HEK293 (cell line): ENCODE measurements at regions not wholly inside any gene's neighbourhood (a gene's known extent, or its start where the extent isn't known, plus 50 kb on each side); places are given as distances from the start of the nearest gene placed in this dataset.
"Not testable (repeated sequence)": the region's sequence is repeated elsewhere in the genome, so short reads cannot be mapped to it uniquely, and the experiment has no call there.

Experiments
- CTCF ChIA-PET: fragments of 350-600 bp; formaldehyde crosslinking; extraction: SDS; loops from one replicate; lab custom pipeline; 2021; ENCODE audit warnings: antibody characterized with exemption; lab: Yijun Ruan, JAX
- POLR2A ChIA-PET: fragments of 300-600 bp; formaldehyde crosslinking; extraction: SDS; loops from one replicate; lab custom pipeline; 2020; ENCODE audit warnings: antibody characterized with exemption, inconsistent platforms; lab: Yijun Ruan, JAX
- H3K27ac ChIP-seq: fragments of 200-500 bp; sonication (Bioruptor generic); 2 replicates; pipeline ENCODE4 v1.5.1; 2014; ENCODE audit warnings: low read depth, low read length, control low read depth, inconsistent platforms; ENCODE audit errors: extremely low read depth
- H3K36me3 ChIP-seq, 2 experiments: fragments of 200-500 bp in 1 of 2; sonication (Bioruptor generic) in 1 of 2; 1 replicate in 1 of 2; 2 replicates in 1 of 2; pipeline ENCODE4 v1.5.1; 2014 to 2017; ENCODE audit warnings: inconsistent platforms in 2 of 2, low read length in 2 of 2; ENCODE audit not compliant: control insufficient read depth in 2 of 2, insufficient read depth in 1 of 2
- H3K4me1 ChIP-seq: fragments of 200-500 bp; sonication (Bioruptor generic); 2 replicates; pipeline ENCODE4 v1.5.1; 2014; ENCODE audit warnings: mild to moderate bottlenecking, low read length, inconsistent platforms; ENCODE audit not compliant: control insufficient read depth, insufficient read depth
- H3K4me3 ChIP-seq: 2 replicates; pipeline ENCODE4 v1.5.1; 2011; ENCODE audit warnings: low read depth, mild to moderate bottlenecking, control low read depth, low read length, moderate library complexity
- H3K9me3 ChIP-seq: fragments of 200-500 bp; sonication (Bioruptor generic); 2 replicates; pipeline ENCODE4 v1.5.1; 2014; ENCODE audit warnings: low read depth, low read length, inconsistent platforms; ENCODE audit not compliant: control insufficient read depth, insufficient read depth
- CTCF ChIP-seq: fragments of 450-650 bp; formaldehyde crosslinking; IDR thresholded peaks from 2 replicates; pipeline ENCODE4 v1.5.1; 2016; ENCODE audit warnings: missing biosample characterization, missing genetic modification characterization
- TRIM28 ChIP-seq: IDR thresholded peaks from 2 replicates; pipeline ENCODE4 v1.6.1; 2011; ENCODE audit warnings: low read length, control low read depth, borderline replicate concordance
- ZFP3 ChIP-seq: fragments of 450-650 bp; formaldehyde crosslinking; IDR thresholded peaks from 2 replicates; pipeline ENCODE4 v1.5.1; 2016; ENCODE audit warnings: low read depth, missing biosample characterization, missing genetic modification characterization
- ZNF133 ChIP-seq: fragments of 450-650 bp; formaldehyde crosslinking; IDR thresholded peaks from 2 replicates; pipeline ENCODE4 v1.5.1; 2016; ENCODE audit warnings: missing biosample characterization, missing genetic modification characterization
- ZNF211 ChIP-seq: fragments of 450-650 bp; formaldehyde crosslinking; IDR thresholded peaks from 2 replicates; pipeline ENCODE4 v1.5.1; 2016; ENCODE audit warnings: low read depth, missing biosample characterization, missing genetic modification characterization
- ZNF280C ChIP-seq: fragments of 450-650 bp; formaldehyde crosslinking; IDR thresholded peaks from 2 replicates; pipeline ENCODE4 v1.5.1; 2016; ENCODE audit warnings: missing biosample characterization, missing genetic modification characterization
- ZNF302 ChIP-seq: fragments of 450-650 bp; formaldehyde crosslinking; IDR thresholded peaks from 2 replicates; pipeline ENCODE4 v1.5.1; 2016; ENCODE audit warnings: missing biosample characterization, missing genetic modification characterization, low read depth
- ZNF366 ChIP-seq: fragments of 450-650 bp; formaldehyde crosslinking; conservative IDR thresholded peaks from 2 replicates; pipeline ENCODE4 v1.5.1; 2016; ENCODE audit warnings: missing biosample characterization, missing genetic modification characterization
- ZNF501 ChIP-seq: fragments of 450-650 bp; formaldehyde crosslinking; IDR thresholded peaks from 2 replicates; pipeline ENCODE4 v1.5.1; 2016; ENCODE audit warnings: missing biosample characterization, missing genetic modification characterization
- ZNF549 ChIP-seq: fragments of 450-650 bp; IDR thresholded peaks from 2 replicates; pipeline ENCODE4 v1.5.1; 2018; ENCODE audit warnings: missing biosample characterization, missing genetic modification characterization, mild to moderate bottlenecking, inconsistent platforms, moderate library complexity
- ZNF701 ChIP-seq: fragments of 450-650 bp; formaldehyde crosslinking; IDR thresholded peaks from 2 replicates; pipeline ENCODE4 v1.5.1; 2016; ENCODE audit warnings: missing biosample characterization, missing genetic modification characterization
- ZSCAN4 ChIP-seq: fragments of 450-650 bp; formaldehyde crosslinking; IDR thresholded peaks from 2 replicates; pipeline ENCODE4 v1.5.1; 2017; ENCODE audit warnings: missing biosample characterization, missing genetic modification characterization

- TF ChIP-seq ZNF280C (no peak), ZNF302 (tag by site-specific recombination) (no peak), ZNF501 (tag by site-specific recombination) (no peak), ZNF211 (no peak), ZNF133 (tag by site-specific recombination) (no peak)
These were observed 172.7 kb upstream of the NOX3 start (continued) for GRCh38 chr6:155628306-155628705.

- H3K4me1 ChIP-seq, H3K27ac ChIP-seq, POLR2A ChIA-PET, H3K36me3 ChIP-seq, H3K4me3 ChIP-seq, H3K9me3 ChIP-seq: not testable (repeated sequence)
- CTCF ChIA-PET: interaction anchor here (0.7 kb wide), 1 partner anchor 86 kb away, joined by 3 read pairs; no protein-coding TSS in a partner anchor
- peak; percentile 70 for TF ChIP-seq ZNF366 (tag by site-specific recombination)
These were observed 172.1 kb upstream of the NOX3 start for GRCh38 chr6:155627722-155628212.

GRCh38 chr6:155623450-155624178, 168.0 kb upstream of the NOX3 start:
- H3K9me3 ChIP-seq: no peaks in the 10 kb centered on the region
- no peaks in the 10 kb centered on the region for H3K4me1 ChIP-seq
- no peak overlapping the region for H3K4me3 ChIP-seq
- POLR2A ChIA-PET: no interaction called here
- H3K36me3 ChIP-seq: no peaks in the 10 kb centered on the region
- no peak overlapping the region for H3K27ac ChIP-seq
- no peak for TF ChIP-seq ZSCAN4
- TF ChIP-seq ZNF701: no peak
- no peak for TF ChIP-seq CTCF (tag by site-specific recombination)
- CTCF ChIA-PET: no interaction called here

- H3K9me3 ChIP-seq: no peaks in the 10 kb centered on the region
- no peaks in the 10 kb centered on the region for H3K4me1 ChIP-seq
- H3K36me3 ChIP-seq: no peaks in the 10 kb centered on the region
- no peak overlapping the region for H3K4me3 ChIP-seq
- POLR2A ChIA-PET: no interaction called here
- CTCF ChIA-PET: no interaction called here
- no peak overlapping the region for H3K27ac ChIP-seq
- TF ChIP-seq ZFP3 (no peak), ZNF549 (tag by site-specific recombination) (no peak), TRIM28 (peak; percentile 67; the same call in 1 of the 2 replicates)
These were observed 159.0 kb upstream of the NOX3 start for GRCh38 chr6:155614606-155615005.
